Endothelial cell of umbilical vein (primary cell): ENCODE measurements at regions not wholly inside any gene's neighbourhood (a gene's known extent, or its start where the extent isn't known, plus 50 kb on each side); places are given as distances from the start of the nearest gene placed in this dataset.

Experiments
- BruUV-seq: library from RNA; stranded (reverse); fragments of 400-500 nt; replicated peaks from 2 replicates; lab custom pipeline; 2021; lab: Mats Ljungman, UMichigan
- CTCF ChIA-PET: fragments of 300-600, 350-600 bp; sonication (Branson Sonifier 250); formaldehyde crosslinking; loops from one replicate; lab custom pipeline; 2021; ENCODE audit warnings: antibody characterized with exemption, inconsistent platforms; lab: Charles Lee
- POLR2A ChIA-PET: fragments of 300-600, 350-600 bp; sonication (Branson Sonifier 250); formaldehyde crosslinking; loops from one replicate; lab custom pipeline; 2021; ENCODE audit warnings: antibody characterized with exemption, inconsistent platforms; lab: Charles Lee
- DNase-seq: peaks from one replicate; pipeline ENCODE4 v3.0.0-alpha.2; 2011; ENCODE audit warnings: low read depth, low spot score
- FAIRE-seq: peaks from 2 replicates; lab custom pipeline; 2011; peaks lifted over from hg19 to GRCh38; lab: Jason Lieb, UNC
- H2AFZ ChIP-seq: 2 replicates; pipeline ENCODE4 v1.6.0; 2012; ENCODE audit warnings: low read depth, low read length, control low read depth, inconsistent platforms
- H3K27ac ChIP-seq: 2 replicates; pipeline ENCODE4 v1.5.1; 2011; ENCODE audit warnings: low read depth, mild to moderate bottlenecking, control low read depth, low read length, moderate library complexity; ENCODE audit not compliant: insufficient read depth
- H3K27me3 ChIP-seq, 2 experiments: 2 replicates each; pipeline versions ENCODE4 v1.6.0 to v1.6.1; 2011; ENCODE audit warnings: low read length in 2 of 2, mixed read lengths in 1 of 2; ENCODE audit not compliant: control insufficient read depth in 2 of 2, insufficient read depth in 2 of 2
- H3K36me3 ChIP-seq, 2 experiments: 2 replicates in 1 of 2; 3 replicates in 1 of 2; pipeline ENCODE4 v1.5.1; 2011; ENCODE audit warnings: low read length in 2 of 2, mild to moderate bottlenecking in 1 of 2, moderate library complexity in 1 of 2; ENCODE audit not compliant: control insufficient read depth in 2 of 2, insufficient read depth in 2 of 2; ENCODE audit errors: extremely low read depth in 1 of 2
- H3K4me1 ChIP-seq: 3 replicates; pipeline ENCODE4 v1.5.1; 2011; ENCODE audit warnings: mild to moderate bottlenecking, low read length; ENCODE audit not compliant: control insufficient read depth, insufficient read depth; ENCODE audit errors: extremely low read depth
- H3K4me2 ChIP-seq: 2 replicates; pipeline ENCODE4 v1.6.1; 2011; ENCODE audit warnings: low read length, control low read depth, mixed read lengths; ENCODE audit not compliant: insufficient read depth
- H3K4me3 ChIP-seq, 3 experiments: fragments of 200-600 bp in 1 of 3; sonication (generic), shearing (Covaris generic) in 1 of 3; replicated peaks in 1 of 3; 2 replicates each; pipeline ENCODE4 v1.5.1; 2011 to 2016; ENCODE audit warnings: control low read depth in 3 of 3, low read length in 3 of 3, mild to moderate bottlenecking in 2 of 3, inconsistent platforms in 1 of 3, low read depth in 1 of 3, moderate library complexity in 1 of 3; ENCODE audit not compliant: insufficient read depth in 1 of 3
- H3K79me2 ChIP-seq: 2 replicates; pipeline ENCODE4 v1.6.0; 2012; ENCODE audit warnings: low read length, inconsistent platforms; ENCODE audit not compliant: control insufficient read depth, insufficient read depth
- H3K9ac ChIP-seq: replicated peaks from 2 replicates; pipeline ENCODE3; 2011; ENCODE audit warnings: low read length, control low read depth; ENCODE audit not compliant: insufficient read depth; ENCODE audit errors: extremely low read depth
- H3K9me1 ChIP-seq: replicated peaks from 3 replicates; pipeline ENCODE4 v1.6.0; 2011; ENCODE audit warnings: mild to moderate bottlenecking, low read length; ENCODE audit not compliant: control insufficient read depth, insufficient read depth; ENCODE audit errors: extremely low read depth
- H3K9me3 ChIP-seq: replicated peaks from 2 replicates; pipeline ENCODE4 v1.5.1; 2012; ENCODE audit warnings: low read length, inconsistent platforms; ENCODE audit not compliant: control insufficient read depth, insufficient read depth
- H4K20me1 ChIP-seq: replicated peaks from 2 replicates; pipeline ENCODE3; 2011; ENCODE audit warnings: mild to moderate bottlenecking, low read length; ENCODE audit not compliant: control insufficient read depth, insufficient read depth; ENCODE audit errors: extremely low read depth
- CTCF ChIP-seq, 2 donors: IDR thresholded peaks; 1 replicate in 1 of 2; 2 replicates in 1 of 2; pipeline ENCODE4 v1.5.1; 2011; ENCODE audit warnings: low read length in 2 of 2, mild to moderate bottlenecking in 2 of 2, moderate library complexity in 2 of 2, control low read depth in 1 of 2, inconsistent platforms in 1 of 2, low read depth in 1 of 2; ENCODE audit not compliant: insufficient read depth in 1 of 2; ENCODE audit errors: extremely low read depth in 1 of 2
- EZH2 ChIP-seq: IDR thresholded peaks from 2 replicates; pipeline ENCODE4 v1.6.1; 2012; ENCODE audit warnings: borderline replicate concordance, low read depth, mild to moderate bottlenecking, moderate library complexity, low read length, inconsistent platforms; ENCODE audit not compliant: severe bottlenecking
- FOS ChIP-seq: IDR thresholded peaks from 2 replicates; pipeline ENCODE4 v1.6.1; 2011; ENCODE audit warnings: mild to moderate bottlenecking, low read length, moderate library complexity, borderline replicate concordance; ENCODE audit not compliant: insufficient read depth
- JUN ChIP-seq: IDR thresholded peaks from 2 replicates; pipeline ENCODE4 v1.6.1; 2011; ENCODE audit warnings: borderline replicate concordance, low read depth; ENCODE audit not compliant: insufficient read length, insufficient read depth
- MAX ChIP-seq: IDR thresholded peaks from 2 replicates; pipeline ENCODE4 v1.6.1; 2011; ENCODE audit not compliant: insufficient read depth, insufficient read length
- POLR2A ChIP-seq: IDR thresholded peaks from 2 replicates; pipeline ENCODE4 v1.6.1; 2012; ENCODE audit warnings: low read depth, mild to moderate bottlenecking, control low read depth, low read length
- dilution Hi-C: fragments of 300-500 bp; cut with MboI; formaldehyde crosslinking; loops from one replicate; pipeline ENCODE4 v1.15.0; 2019; ENCODE audit warnings: low sequenced_read_pairs; ENCODE audit not compliant: extremely low pct_ligation_motif_present
- intact Hi-C: fragments of 100-400 bp; cut with micrococcal nuclease; formaldehyde crosslinking; loops from one replicate; pipeline ENCODE4 v1.10.0; 2022

GRCh38 chr4:176571206-176571605 is 221.5 kb downstream of the VEGFC start:
- no peak overlapping the region for H3K9ac ChIP-seq
- ChIA-PET CTCF (no interaction called here), POLR2A (no interaction called here)
- H2AFZ ChIP-seq = no peak overlapping the region
- no peak for FAIRE-seq
- H3K9me1 ChIP-seq = no peaks in the 10 kb centered on the region
- no peak overlapping the region for H3K27ac ChIP-seq
- intact Hi-C loops = no loop called here
- H3K9me3 ChIP-seq = no peaks in the 10 kb centered on the region
- no peak for TF ChIP-seq EZH2
- TF ChIP-seq MAX = no peak
- no peak for TF ChIP-seq CTCF (IDR thresholded peaks at IDR 0.05; ENCODE audit: extremely low read depth in 1 of 2, insufficient read depth in 1 of 2, low read depth in 1 of 2, low read length in 2 of 2)
- no peak for TF ChIP-seq FOS
- TF ChIP-seq POLR2A = no peak
- no peak for TF ChIP-seq JUN
- peaks cover 2 to 11% of the 10 kb centered on the region in 2 experiments for H3K27me3 ChIP-seq
- no peak overlapping the region for H3K4me3 ChIP-seq
- H3K4me1 ChIP-seq = peaks cover 3% of the 10 kb centered on the region
- no peak for DNase-seq
- dilution Hi-C loops = no loop called here
- no peaks in the 10 kb centered on the region for H3K79me2 ChIP-seq
- H4K20me1 ChIP-seq = no peaks in the 10 kb centered on the region
- H3K4me2 ChIP-seq = no peak overlapping the region
- BruUV-seq = no TSS peak
- H3K36me3 ChIP-seq = no peaks in the 10 kb centered on the region
